HG02798 (cell line): ENCODE measurements at regions not wholly inside any gene's neighbourhood (a gene's known extent, or its start where the extent isn't known, plus 50 kb on each side); places are given as distances from the start of the nearest gene placed in this dataset.

ENCODE experiments used
- ATAC-seq: cut with Tn5 transposase; IDR thresholded peaks from one replicate; pipeline ENCODE4 v1.9.1; 2021; ENCODE audit warnings: mild to moderate bottlenecking; ENCODE audit not compliant: unreplicated experiment, poor library complexity

- ATAC-seq = no peak
Observed at GRCh38 chr22:22431271-22432220, 77.0 kb downstream of the ZNF280B start.

DNA sequence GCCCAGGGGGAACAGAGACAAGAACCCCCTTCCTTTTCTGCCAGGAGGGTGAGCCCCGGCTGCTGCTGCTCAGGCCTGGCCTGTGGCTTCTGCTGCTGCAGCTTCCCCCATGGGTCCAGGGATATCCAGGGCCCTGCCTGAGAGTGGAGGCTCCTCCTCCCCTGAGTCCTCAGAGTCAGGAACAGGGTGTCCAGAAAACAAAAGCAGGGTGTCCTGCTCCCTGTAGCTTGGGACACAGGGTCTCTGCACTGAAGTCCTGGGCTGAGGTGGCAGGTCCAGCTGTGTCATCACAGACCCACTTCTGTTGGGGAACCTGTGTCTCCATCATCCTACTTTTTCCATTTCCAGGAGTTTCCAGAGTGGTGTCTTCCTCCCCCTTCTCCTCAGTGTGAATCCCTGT is 76.1 kb downstream of the ZNF280B start:
- no peak for ATAC-seq

DNA sequence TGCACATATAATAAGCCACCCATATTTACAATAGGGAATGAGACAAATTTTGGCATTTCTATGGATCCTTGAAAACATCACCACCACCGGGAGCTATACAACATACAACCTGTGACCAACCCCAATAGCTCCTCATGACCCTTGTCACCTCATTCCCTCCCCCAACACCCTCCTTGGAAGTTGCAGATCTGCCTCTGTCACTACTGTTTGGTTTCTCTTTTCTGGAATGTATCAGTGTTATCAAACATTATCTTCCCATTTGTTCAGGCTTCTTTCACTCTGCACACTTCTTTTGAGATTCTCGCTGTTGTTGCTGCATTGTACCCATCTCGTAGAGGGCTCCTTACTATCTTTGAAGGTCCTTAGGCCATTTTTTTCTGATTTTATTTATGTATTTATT is 75.6 kb downstream of the ZNF280B start:
- no peak for ATAC-seq

GRCh38 chr22:22433770-22434169 is 74.8 kb downstream of the ZNF280B start:
- ATAC-seq = no peak
